HG03095 (cell line): ENCODE measurements at regions not wholly inside any gene's neighbourhood (a gene's known extent, or its start where the extent isn't known, plus 50 kb on each side); places are given as distances from the start of the nearest gene placed in this dataset.

Source experiments
- ATAC-seq: cut with Tn5 transposase; IDR thresholded peaks from one replicate; pipeline ENCODE4 v1.9.1; 2021; ENCODE audit warnings: moderate library complexity; ENCODE audit not compliant: unreplicated experiment

GRCh38 chr13:106433066-106433465 is 102.4 kb downstream of the EFNB2 start:
- no peak for ATAC-seq

DNA sequence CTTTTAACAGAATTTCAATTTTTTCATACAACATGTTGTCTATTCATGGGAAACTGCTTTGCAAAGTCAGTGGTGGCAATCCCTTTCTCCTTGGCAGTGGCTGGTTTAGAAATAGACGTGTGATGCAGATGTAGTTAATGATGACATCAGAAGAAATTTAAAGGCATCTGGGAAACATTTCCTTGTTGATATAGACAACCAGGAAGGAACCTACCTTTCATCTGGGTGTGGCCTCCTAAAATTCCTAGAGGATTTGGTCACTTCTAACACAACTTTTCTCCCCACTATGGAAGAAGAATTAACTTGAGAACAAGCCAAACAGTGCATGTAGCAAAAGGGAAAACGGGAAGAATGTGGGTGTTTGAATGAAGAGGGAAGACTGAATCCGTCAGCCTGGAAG is 102.8 kb downstream of the EFNB2 start:
- no peak for ATAC-seq

DNA sequence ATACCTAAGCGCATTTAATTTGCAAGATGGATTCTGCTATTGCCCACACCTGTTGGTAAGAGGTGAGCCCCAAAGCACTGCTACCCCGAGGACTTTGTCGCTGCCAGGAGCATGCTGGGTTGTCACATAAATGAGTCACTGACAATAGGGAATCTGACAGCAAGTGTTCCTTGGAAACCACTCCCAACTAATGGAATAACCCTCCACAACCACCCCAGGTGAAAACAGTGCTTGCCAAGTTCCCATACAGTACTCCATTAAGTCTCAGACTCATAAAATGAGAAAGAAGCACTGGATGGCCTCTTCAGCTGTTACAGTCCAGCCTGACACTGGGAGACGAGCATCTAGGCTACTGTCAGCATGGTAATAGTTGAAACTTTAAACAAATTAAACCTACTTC is 108.6 kb downstream of the EFNB2 start:
- ATAC-seq = no peak

GRCh38 chr13:106425661-106426060 is 109.8 kb downstream of the EFNB2 start:
- no peak for ATAC-seq

DNA sequence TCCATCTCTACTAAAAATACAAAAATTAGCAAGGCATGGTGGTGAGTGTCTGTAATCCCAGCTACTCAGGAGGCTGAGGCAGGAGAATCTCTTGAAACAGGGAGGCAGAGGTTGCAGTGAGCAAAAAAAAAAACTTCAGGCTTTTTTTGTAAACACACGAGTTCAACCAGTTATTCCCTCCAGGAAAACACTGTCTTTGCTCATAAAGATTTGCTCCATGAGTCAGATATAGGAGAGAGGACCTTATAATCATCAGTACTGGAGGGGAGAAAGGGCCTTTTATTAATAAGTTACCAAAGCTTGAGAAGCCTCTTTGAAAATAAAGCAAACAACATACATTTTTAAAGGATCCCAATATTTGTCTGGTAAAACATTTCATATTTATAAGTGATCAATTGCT is 110.7 kb downstream of the EFNB2 start:
- no peak for ATAC-seq

GRCh38 chr13:106423530-106423929 is 111.9 kb downstream of the EFNB2 start:
- ATAC-seq = no peak

DNA sequence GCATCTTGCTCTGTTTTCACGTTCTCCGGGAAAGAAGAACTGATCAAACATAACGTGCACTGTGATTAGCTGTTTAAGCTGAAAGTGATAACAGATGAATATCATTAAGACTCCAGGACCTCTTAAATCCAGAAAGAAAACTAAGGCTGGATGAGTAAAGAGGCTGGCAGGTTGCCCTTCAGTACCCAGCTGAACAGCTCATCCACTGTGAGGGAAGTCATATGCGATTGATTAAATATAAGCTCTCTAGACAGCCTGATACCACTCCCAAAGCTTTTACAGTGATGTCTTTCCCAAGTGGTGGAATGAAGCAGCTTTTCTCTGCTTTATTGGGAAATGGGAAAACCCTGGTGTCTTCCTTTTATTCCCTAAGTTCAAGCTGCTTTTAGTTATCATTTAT is 116.9 kb downstream of the EFNB2 start:
- no peak for ATAC-seq

DNA sequence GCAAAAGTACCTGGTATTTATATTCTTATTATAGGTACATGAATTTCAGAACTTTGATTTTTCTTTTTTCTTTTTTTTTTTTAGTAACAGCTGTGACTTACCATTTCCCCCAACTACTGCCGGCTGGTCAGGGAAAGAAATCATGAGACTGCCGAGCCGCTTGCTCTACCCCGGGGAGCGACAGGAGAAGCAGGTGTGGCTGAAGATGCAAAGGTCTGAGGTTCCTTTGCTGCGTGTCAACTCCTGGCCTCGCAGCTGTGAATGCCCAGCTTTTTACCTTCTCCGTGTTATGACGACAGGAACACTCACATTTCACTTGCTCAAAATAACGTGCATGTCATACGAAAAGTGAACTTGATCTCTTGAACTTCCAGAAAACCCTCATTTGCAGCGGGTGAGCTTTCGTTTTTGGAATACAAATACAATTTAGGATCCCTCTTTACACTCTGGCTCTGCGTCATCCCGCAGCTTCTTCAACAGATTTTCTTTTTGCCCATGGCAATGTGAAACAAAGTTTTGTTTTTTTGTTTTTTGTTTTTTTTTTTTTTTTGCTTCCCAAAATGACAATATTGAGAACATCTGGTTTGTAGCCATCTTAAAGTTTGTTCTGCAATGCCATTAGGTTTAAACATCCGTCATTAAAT is 117.9 kb downstream of the EFNB2 start:
- ATAC-seq = no peak

DNA sequence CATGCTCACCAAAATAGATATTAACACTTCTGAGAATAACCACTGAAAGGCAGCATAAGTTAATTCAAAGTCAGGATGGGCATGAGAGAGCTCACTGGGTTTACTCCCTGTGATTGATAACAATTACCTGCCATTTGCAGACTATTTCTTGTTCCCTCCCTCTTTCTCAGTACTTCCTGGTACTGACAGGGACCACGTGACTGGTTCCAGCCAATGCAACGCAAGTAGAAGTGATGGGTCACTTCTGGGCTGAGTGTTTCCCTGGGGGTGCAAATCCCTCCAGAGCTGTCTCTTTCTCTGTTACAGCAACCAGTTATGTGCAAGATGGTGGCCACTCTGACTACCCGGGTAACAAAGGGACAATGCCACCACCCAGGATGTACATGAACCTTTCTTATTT is 118.8 kb downstream of the EFNB2 start:
- no peak for ATAC-seq

GRCh38 chr13:106415971-106416370 is 119.5 kb downstream of the EFNB2 start:
- ATAC-seq = no peak

GRCh38 chr13:106415442-106415841 is 120.0 kb downstream of the EFNB2 start:
- ATAC-seq = no peak

DNA sequence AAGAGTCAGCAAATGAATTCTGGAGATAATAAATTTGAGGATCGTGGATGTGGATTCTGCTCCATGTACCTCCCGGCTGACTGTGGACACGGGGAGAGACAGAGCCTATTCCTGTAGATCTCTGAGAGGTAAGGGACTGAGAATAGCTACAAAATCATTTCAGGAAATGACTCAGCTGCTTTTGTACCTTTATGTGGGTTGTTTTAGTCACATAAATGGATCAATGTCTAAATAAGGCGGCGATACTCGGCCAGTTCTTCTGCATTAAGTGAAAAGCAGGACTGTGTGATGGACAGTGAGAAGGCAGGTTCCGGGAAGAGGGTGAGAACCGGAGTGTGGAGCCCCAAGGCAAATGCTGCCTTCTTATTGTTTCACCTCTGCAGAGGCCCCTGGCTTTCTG is 128.1 kb downstream of the EFNB2 start:
- ATAC-seq = no peak

GRCh38 chr13:106405731-106406130 is 129.7 kb downstream of the EFNB2 start:
- no peak for ATAC-seq

DNA sequence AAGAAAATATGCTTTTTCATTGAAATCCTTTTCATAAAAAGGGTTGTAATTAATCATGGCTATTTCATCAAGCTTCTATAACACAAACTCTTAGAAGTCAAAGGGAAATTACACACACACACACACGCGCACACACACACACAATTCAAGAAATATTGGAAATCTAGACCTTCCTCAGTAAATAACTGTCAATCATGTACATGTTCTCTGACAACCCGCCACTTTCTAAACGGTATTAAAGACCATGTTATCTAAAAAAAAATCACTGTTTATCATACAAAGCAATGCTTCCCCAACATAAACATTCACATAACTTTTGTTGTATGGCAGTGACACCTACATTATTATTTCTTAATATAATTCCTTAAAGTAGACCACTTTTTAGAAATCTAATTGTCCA is 132.2 kb downstream of the EFNB2 start:
- no peak for ATAC-seq

DNA sequence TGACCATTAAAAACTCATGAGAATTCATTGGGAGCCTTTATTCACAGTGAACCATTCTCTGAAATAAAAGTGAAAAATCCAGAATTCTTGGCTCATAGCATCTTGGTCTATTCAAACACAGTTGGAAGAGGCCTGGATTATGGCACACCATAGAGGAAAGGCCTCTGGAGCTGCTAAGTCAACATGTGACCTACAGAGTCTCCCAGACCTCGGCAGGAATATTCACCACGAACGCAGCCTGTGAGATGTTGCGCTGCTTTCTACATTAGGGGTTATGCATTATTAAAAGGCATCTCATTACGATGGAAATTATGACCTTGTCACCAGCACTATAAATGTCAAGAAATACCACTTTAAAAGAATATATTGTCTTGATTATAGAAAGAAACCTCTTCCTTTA is 132.6 kb downstream of the EFNB2 start:
- no peak for ATAC-seq

GRCh38 chr13:106401081-106401480 is 134.4 kb downstream of the EFNB2 start:
- ATAC-seq = no peak

- ATAC-seq = no peak
Observed at GRCh38 chr13:106400289-106400688, 135.2 kb downstream of the EFNB2 start.

GRCh38 chr13:106398289-106398688 is 137.2 kb downstream of the EFNB2 start:
- no peak for ATAC-seq

DNA sequence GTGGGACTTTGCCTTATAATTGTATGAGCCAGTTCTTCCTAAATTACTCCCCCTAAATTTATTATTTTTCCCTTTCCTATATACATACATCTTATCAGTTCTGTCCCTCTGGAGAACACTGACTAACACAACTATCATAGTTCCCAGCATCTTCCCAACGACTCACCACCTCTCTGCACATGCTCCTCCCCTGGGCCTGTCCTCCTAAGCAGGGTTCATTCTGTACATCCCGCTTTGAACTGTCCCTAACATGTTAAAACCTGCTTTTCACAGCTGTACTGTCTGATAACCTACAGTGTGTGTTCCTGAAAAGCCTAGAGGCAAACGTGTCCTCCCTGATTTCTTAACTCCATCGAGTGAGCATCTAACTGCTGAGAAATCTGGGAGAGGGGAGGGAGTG is 141.7 kb downstream of the EFNB2 start:
- no peak for ATAC-seq

GRCh38 chr13:106391681-106392080 is 143.8 kb downstream of the EFNB2 start:
- no peak for ATAC-seq

DNA sequence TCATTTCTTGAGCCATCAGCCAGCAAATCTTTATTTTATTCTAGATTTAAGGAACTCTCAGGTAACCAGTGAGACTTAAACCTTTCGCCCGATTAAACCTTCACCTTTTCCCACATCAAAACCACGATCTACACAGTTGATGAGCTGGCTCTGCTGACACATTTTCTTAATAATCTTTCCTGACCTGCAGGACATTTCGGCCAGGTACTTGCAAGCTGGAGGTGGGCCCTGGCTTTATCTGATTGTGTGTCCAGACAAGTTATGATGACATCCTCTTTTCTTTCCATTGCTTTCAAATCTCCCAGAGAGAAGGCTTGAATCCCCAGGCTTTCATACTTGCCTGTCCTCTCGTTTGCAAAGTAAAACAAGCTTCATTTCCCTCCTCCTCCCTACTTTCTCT is 144.2 kb downstream of the EFNB2 start:
- no peak for ATAC-seq

GRCh38 chr13:106390367-106390766 is 145.1 kb downstream of the EFNB2 start:
- no peak for ATAC-seq

DNA sequence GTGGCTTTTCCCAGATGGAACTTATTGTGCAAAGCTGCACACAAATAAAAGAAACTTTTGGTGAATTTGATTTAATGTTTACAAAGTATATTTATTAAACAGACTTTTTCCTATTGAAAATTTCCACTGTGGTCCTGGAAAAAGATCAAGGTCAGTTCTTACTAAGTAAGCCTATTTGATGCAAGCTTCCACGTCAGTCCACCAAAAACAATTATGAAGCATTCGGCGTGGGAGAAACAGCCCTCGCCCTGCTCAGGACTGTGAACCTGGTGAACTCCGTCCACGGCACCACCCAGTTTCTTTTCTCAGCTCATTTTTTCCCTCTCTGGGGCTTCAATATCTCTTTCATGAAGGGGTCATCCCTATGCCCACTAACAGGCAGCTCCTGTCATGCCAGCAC is 149.8 kb downstream of the EFNB2 start:
- no peak for ATAC-seq

DNA sequence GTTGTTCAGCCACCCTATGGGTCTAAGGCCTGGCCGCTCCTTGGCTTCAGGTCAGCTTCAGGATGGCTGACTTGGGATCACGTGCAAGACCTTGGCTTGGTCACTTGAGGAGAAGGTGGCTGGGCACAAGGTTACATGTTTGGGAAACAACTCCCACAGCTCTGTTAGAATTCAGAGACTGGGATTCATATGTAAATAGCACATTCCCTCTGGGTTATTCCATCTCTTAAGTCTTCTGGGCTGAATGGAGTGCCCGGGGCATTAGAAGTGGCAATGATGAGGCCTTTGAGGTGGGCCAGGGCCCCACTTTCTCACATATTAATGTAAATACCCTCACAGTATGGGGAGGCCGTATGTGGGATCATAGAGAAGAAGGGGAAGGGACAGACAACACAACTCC is 150.9 kb downstream of the EFNB2 start:
- no peak for ATAC-seq
